GM18505 (cell line): ENCODE measurements at regions not wholly inside any gene's neighbourhood (a gene's known extent, or its start where the extent isn't known, plus 50 kb on each side); places are given as distances from the start of the nearest gene placed in this dataset.

Source experiments
- ATAC-seq: cut with Tn5 transposase; IDR thresholded peaks from one replicate; pipeline ENCODE4 v1.9.1; 2021; ENCODE audit not compliant: unreplicated experiment
- POLR2A ChIP-seq: IDR thresholded peaks from 4 replicates; pipeline ENCODE4 v1.6.1; 2011; ENCODE audit warnings: borderline replicate concordance; ENCODE audit not compliant: insufficient read depth, insufficient read length; ENCODE audit errors: extremely low read depth

GRCh38 chr1:221794935-221795334, 53.0 kb upstream of the DUSP10 start:
- no peak for TF ChIP-seq POLR2A
- no peak for ATAC-seq

GRCh38 chr1:221794079-221794670, 52.3 kb upstream of the DUSP10 start:
- peak; percentile 46 for ATAC-seq
- no peak for TF ChIP-seq POLR2A

DNA sequence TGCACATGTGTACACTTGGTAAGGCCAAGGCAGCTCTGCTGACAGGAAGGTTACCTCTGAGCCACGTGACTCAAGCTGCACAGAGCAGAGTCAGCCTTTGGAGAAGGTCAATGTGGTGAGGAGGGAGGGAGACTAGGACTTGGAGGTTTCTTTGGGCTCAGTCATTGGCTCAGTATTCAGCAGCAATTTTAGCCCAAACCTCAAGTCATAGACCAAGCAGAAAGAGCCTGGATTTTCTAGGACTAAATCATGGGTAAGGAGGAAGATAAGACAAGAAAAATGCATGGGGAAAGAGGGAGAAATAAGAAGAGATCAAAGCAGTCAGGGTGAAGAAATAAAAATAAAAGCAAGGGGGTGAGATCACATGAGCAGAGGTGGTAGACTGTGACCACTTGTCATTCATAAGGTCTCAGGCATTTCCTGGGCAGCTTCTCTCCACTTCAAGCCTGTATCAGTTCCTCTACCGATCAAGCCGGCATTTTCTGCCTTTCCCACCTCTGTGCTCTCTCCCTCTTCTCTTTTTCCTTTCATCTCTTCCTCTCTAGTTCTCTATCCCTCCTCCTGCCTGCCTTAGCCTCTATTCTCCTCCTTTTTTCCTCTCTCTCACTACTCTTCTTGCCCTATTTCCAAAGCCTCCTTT, 51.7 kb upstream of the DUSP10 start:
- TF ChIP-seq POLR2A = peak; percentile 41
- peak; percentile 89 for ATAC-seq

- no peak for TF ChIP-seq POLR2A
- ATAC-seq = no peak
Measured at GRCh38 chr1:221791846-221792245, 50.0 kb upstream of the DUSP10 start.
